Natural killer cell (primary cell): ENCODE measurements at regions not wholly inside any gene's neighbourhood (a gene's known extent, or its start where the extent isn't known, plus 50 kb on each side); places are given as distances from the start of the nearest gene placed in this dataset.

Source experiments
- ATAC-seq, 3 donors: fragments of 150-1000 bp in 2 of 3; fragments of 200-7000 bp in 1 of 3; cut with Tn5 transposase; 1 replicate in 1 of 3; 2 replicates in 2 of 3; pipeline ENCODE4 v1.10.0; 2021; ENCODE audit warnings: mild to moderate bottlenecking in 2 of 3, moderate library complexity in 2 of 3
- DNase-seq, 2 donors: peaks; one replicate each; pipeline versions ENCODE4 v3.0.0 to v3.0.0-alpha.2; 2013 to 2021; ENCODE audit warnings: mixed read lengths in 1 of 2
- H3K27ac ChIP-seq: one replicate; pipeline ENCODE4 v1.5.1; 2013; ENCODE audit warnings: mild to moderate bottlenecking, low read length
- H3K27me3 ChIP-seq: one replicate; pipeline ENCODE4 v1.6.1; 2013; ENCODE audit warnings: low read length; ENCODE audit not compliant: control insufficient read depth, insufficient read depth
- H3K36me3 ChIP-seq: one replicate; pipeline ENCODE4 v1.6.1; 2013; ENCODE audit warnings: low read length; ENCODE audit not compliant: control insufficient read depth, insufficient read depth
- H3K4me1 ChIP-seq: one replicate; pipeline ENCODE4 v1.6.1; 2013; ENCODE audit warnings: low read length; ENCODE audit not compliant: control insufficient read depth, insufficient read depth
- H3K4me3 ChIP-seq: one replicate; pipeline ENCODE4 v1.5.1; 2013; ENCODE audit warnings: low read length
- H3K9me3 ChIP-seq: one replicate; pipeline ENCODE4 v1.6.1; 2013; ENCODE audit warnings: low read length; ENCODE audit not compliant: control insufficient read depth, insufficient read depth
- H3K27ac Mint-ChIP-seq, 2 donors: one replicate each; pipeline ENCODE4 v1.8.0; 2022; ENCODE audit warnings: mild to moderate bottlenecking in 2 of 2, mixed read lengths in 2 of 2, moderate library complexity in 1 of 2
- H3K27me3 Mint-ChIP-seq, 2 donors: one replicate each; pipeline ENCODE4 v1.8.0; 2022; ENCODE audit warnings: low read depth in 2 of 2, mixed read lengths in 2 of 2
- H3K36me3 Mint-ChIP-seq: one replicate; pipeline ENCODE4 v1.8.0; 2022; ENCODE audit warnings: mixed read lengths
- H3K4me1 Mint-ChIP-seq, 2 donors: one replicate each; pipeline ENCODE4 v1.8.0; 2022; ENCODE audit warnings: mixed read lengths in 2 of 2
- H3K4me3 Mint-ChIP-seq: one replicate; pipeline ENCODE4 v1.8.0; 2022; ENCODE audit warnings: mild to moderate bottlenecking, moderate library complexity, mixed read lengths
- H3K9me3 Mint-ChIP-seq, 2 donors: one replicate each; pipeline ENCODE4 v1.8.0; 2022; ENCODE audit warnings: mixed read lengths in 2 of 2
- CTCF ChIP-seq: fragments of 200-600 bp; IDR thresholded peaks from one replicate; pipeline ENCODE4 v1.8.0; 2022; ENCODE audit warnings: antibody characterized with exemption
- WGBS: methylation state at CpG from one replicate; pipeline ENCODE4 v1.1.7; 2013; ENCODE audit warnings: missing lambda C conversion rate; ENCODE audit not compliant: insufficient coverage; 5-methylcytosine and 5-hydroxymethylcytosine counted together
- intact Hi-C: fragments of 100-400 bp; cut with micrococcal nuclease; formaldehyde crosslinking; loops from one replicate; pipeline ENCODE4 v1.14.2; 2022

GRCh38 chr17:77304746-77305473, 164.1 kb downstream of the SEC14L1 start:
- H3K27me3 ChIP-seq: no peaks in the 10 kb centered on the region
- peaks cover 0 to 2% of the 10 kb centered on the region in 2 donors for H3K27me3 Mint-ChIP-seq
- H3K27ac ChIP-seq: no peak overlapping the region
- H3K4me3 ChIP-seq: no peak overlapping the region
- intact Hi-C loops: no loop called here
- no peaks in the 10 kb centered on the region for H3K36me3 ChIP-seq
- H3K4me1 Mint-ChIP-seq: peaks cover 0 to 5% of the 10 kb centered on the region in 2 donors
- H3K4me3 Mint-ChIP-seq: no peak overlapping the region
- no peaks in the 10 kb centered on the region for H3K36me3 Mint-ChIP-seq
- H3K27ac Mint-ChIP-seq: no peak overlapping the region
- TF ChIP-seq CTCF: no peak
- H3K4me1 ChIP-seq: peaks cover 15% of the 10 kb centered on the region
- no peaks in the 10 kb centered on the region for H3K9me3 Mint-ChIP-seq
- DNase-seq (no peak), ATAC-seq (no peak)
- no peaks in the 10 kb centered on the region for H3K9me3 ChIP-seq
- WGBS: 61% methylated on average over 21 of the region's 21 CpGs

DNA sequence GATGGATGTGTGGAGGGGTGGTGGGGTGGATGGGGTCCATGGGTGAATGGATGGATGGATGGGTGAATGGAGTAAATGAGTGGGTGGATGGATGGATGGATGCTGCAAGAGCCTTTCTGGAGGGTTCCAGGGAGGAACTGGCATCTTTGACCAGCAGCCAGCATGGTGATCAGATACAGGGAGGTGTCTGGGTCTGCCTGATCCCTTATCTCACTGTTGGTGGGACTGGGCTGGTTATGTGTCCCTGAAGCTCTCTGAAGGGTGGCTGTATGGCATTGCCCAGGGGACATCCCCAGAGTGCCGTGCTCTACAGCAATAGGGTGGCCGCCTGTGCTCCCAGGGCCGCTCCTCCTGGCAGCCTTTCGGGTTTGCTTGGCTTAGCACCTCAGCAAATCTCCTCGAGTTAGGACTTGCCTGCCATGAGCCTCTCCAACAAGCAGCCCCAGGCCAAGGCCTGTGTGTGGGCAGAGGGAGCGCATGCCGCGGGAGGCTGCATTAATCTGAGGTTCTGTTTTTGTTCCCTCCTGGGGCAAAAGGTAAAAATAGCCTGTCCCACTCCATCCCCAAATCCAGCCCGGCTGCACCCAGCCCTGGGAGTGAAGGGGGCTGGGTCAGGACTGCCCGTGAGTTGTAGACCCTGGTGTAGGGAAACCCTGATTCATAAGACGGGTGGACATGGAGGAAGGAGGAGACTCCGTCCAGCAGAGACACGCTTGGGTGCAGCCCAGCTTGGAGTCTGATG, 165.4 kb downstream of the SEC14L1 start:
- TF ChIP-seq CTCF: no peak
- Histone ChIP-seq H3K4me3 (no peak overlapping the region), H3K27me3 (no peaks in the 10 kb centered on the region), H3K4me1 (peaks cover 19% of the 10 kb centered on the region), H3K9me3 (no peaks in the 10 kb centered on the region), H3K36me3 (no peaks in the 10 kb centered on the region), H3K27ac (no peak overlapping the region)
- Mint-ChIP-seq H3K27me3 (peaks cover 0 to 2% of the 10 kb centered on the region in 2 donors), H3K27ac (no peak overlapping the region), H3K9me3 (no peaks in the 10 kb centered on the region), H3K4me1 (peaks cover 0 to 5% of the 10 kb centered on the region in 2 donors), H3K4me3 (no peak overlapping the region), H3K36me3 (no peaks in the 10 kb centered on the region)
- ATAC-seq: no peak
- no peak for DNase-seq
- 94% methylated on average over 12 of the region's 13 CpGs for whole genome bisulfite sequencing
- intact Hi-C loops: no loop called here

GRCh38 chr17:77306790-77307478, 166.2 kb downstream of the SEC14L1 start:
- no peak overlapping the region for H3K4me3 Mint-ChIP-seq
- ATAC-seq (no peak), DNase-seq (no peak)
- Histone ChIP-seq H3K9me3 (no peaks in the 10 kb centered on the region), H3K4me1 (peaks cover 26% of the 10 kb centered on the region), H3K4me3 (no peak overlapping the region), H3K27ac (no peak overlapping the region), H3K36me3 (no peaks in the 10 kb centered on the region), H3K27me3 (no peaks in the 10 kb centered on the region)
- peaks cover 0 to 2% of the 10 kb centered on the region in 2 donors for H3K27me3 Mint-ChIP-seq
- H3K27ac Mint-ChIP-seq: no peak overlapping the region
- intact Hi-C loops: loop anchor here (1.0 kb wide), 1 partner anchor 16 kb away; no protein-coding TSS in a partner anchor
- TF ChIP-seq CTCF: no peak
- 95% methylated on average over 18 of the region's 18 CpGs for WGBS
- H3K36me3 Mint-ChIP-seq: no peaks in the 10 kb centered on the region
- peaks cover 3 to 10% of the 10 kb centered on the region in 2 donors for H3K4me1 Mint-ChIP-seq
- H3K9me3 Mint-ChIP-seq: no peaks in the 10 kb centered on the region
